A673 (cell line): ENCODE measurements at regions not wholly inside any gene's neighbourhood (a gene's known extent, or its start where the extent isn't known, plus 50 kb on each side); places are given as distances from the start of the nearest gene placed in this dataset.

Experiments
- BruUV-seq: library from RNA; stranded (reverse); fragments of 400-500 nt; replicated peaks from 2 replicates; lab custom pipeline; 2021; lab: Mats Ljungman, UMichigan
- CTCF ChIA-PET: fragments of 300-600 bp; sonication (Branson Sonifier 250); formaldehyde crosslinking; loops from one replicate; lab custom pipeline; 2022; ENCODE audit warnings: antibody characterized with exemption; lab: Charles Lee
- POLR2A ChIA-PET: fragments of 300-600 bp; sonication (Branson Sonifier 250); formaldehyde crosslinking; loops from one replicate; lab custom pipeline; 2022; ENCODE audit warnings: antibody characterized with exemption; ENCODE audit not compliant: low non-redundant PET; lab: Charles Lee
- DNase-seq: peaks from one replicate; pipeline ENCODE4 v3.0.0-alpha.2; 2015; ENCODE audit warnings: low spot score
- H3K27ac ChIP-seq: fragments of 200-600 bp; sonication (generic); 2 replicates; pipeline ENCODE4 v1.5.1; 2016; ENCODE audit warnings: mixed run types, low read depth, mild to moderate bottlenecking, mixed read lengths, antibody characterized with exemption, low read length; ENCODE audit not compliant: poor library complexity, severe bottlenecking
- H3K27me3 ChIP-seq: fragments of 200-600 bp; sonication (generic); replicated peaks from 2 replicates; pipeline ENCODE4 v1.6.1; 2017; ENCODE audit warnings: mixed run types, low read depth, mild to moderate bottlenecking, mixed read lengths, antibody characterized with exemption, low read length; ENCODE audit not compliant: insufficient read depth, poor library complexity
- H3K36me3 ChIP-seq: fragments of 200-600 bp; sonication (generic); 2 replicates; pipeline ENCODE4 v1.6.1; 2016; ENCODE audit warnings: mixed run types, mild to moderate bottlenecking, mixed read lengths, antibody characterized with exemption, low read length; ENCODE audit not compliant: insufficient read depth, poor library complexity, severe bottlenecking
- H3K4me1 ChIP-seq: fragments of 200-600 bp; sonication (generic); 2 replicates; pipeline ENCODE4 v1.6.1; 2017; ENCODE audit warnings: mixed run types, mild to moderate bottlenecking, mixed read lengths, antibody characterized with exemption, low read length; ENCODE audit not compliant: insufficient read depth, poor library complexity, severe bottlenecking
- H3K4me3 ChIP-seq: fragments of 200-600 bp; sonication (generic); 2 replicates; pipeline ENCODE4 v1.5.1; 2016; ENCODE audit warnings: low read depth, mixed run types, mild to moderate bottlenecking, mixed read lengths, low read length; ENCODE audit not compliant: poor library complexity, severe bottlenecking
- H3K9me3 ChIP-seq: fragments of 200-600 bp; sonication (generic); 2 replicates; pipeline ENCODE4 v1.6.1; 2016; ENCODE audit warnings: mixed run types, low read depth, mild to moderate bottlenecking, mixed read lengths, antibody characterized with exemption, low read length; ENCODE audit not compliant: poor library complexity, severe bottlenecking
- CTCF ChIP-seq: fragments of 300-800, 200-600 bp; sonication (generic); conservative IDR thresholded peaks from 2 replicates; pipeline ENCODE4 v1.5.1; 2017; ENCODE audit warnings: low read depth, mild to moderate bottlenecking, antibody characterized with exemption, low read length, moderate library complexity, mixed read lengths
- EZH2 ChIP-seq: fragments of 200-600 bp; sonication (generic); IDR thresholded peaks from 2 replicates; pipeline ENCODE4 v1.6.1; 2017; ENCODE audit warnings: borderline replicate concordance, low read depth, mild to moderate bottlenecking, mixed read lengths, antibody characterized with exemption, low read length; ENCODE audit not compliant: poor library complexity, severe bottlenecking
- intact Hi-C: fragments of 100-400 bp; cut with micrococcal nuclease; formaldehyde crosslinking; loops from one replicate; pipeline ENCODE4 v1.10.0; 2022; ENCODE audit not compliant: unreplicated experiment

GRCh38 chr1:193432979-193433587 is 246.7 kb upstream of the B3GALT2 start:
- Histone ChIP-seq H3K4me3 (no peak overlapping the region), H3K4me1 (no peaks in the 10 kb centered on the region), H3K27ac (no peak overlapping the region), H3K27me3 (no peaks in the 10 kb centered on the region), H3K9me3 (peaks cover 15% of the 10 kb centered on the region), H3K36me3 (no peaks in the 10 kb centered on the region)
- ChIA-PET CTCF (no interaction called here), POLR2A (no interaction called here)
- intact Hi-C loops = no loop called here
- TF ChIP-seq CTCF (no peak), EZH2 (no peak)
- no peak for DNase-seq
- BruUV-seq = no TSS peak

GRCh38 chr1:193431265-193431977 is 245.0 kb upstream of the B3GALT2 start:
- no peak overlapping the region for H3K27ac ChIP-seq
- ChIA-PET POLR2A (no interaction called here), CTCF (no interaction called here)
- TF ChIP-seq CTCF = no peak
- TF ChIP-seq EZH2 = no peak
- H3K9me3 ChIP-seq = peaks cover 15% of the 10 kb centered on the region
- BruUV-seq = no TSS peak
- H3K4me1 ChIP-seq = no peaks in the 10 kb centered on the region
- H3K4me3 ChIP-seq = no peak overlapping the region
- intact Hi-C loops = no loop called here
- no peaks in the 10 kb centered on the region for H3K36me3 ChIP-seq
- H3K27me3 ChIP-seq = no peaks in the 10 kb centered on the region
- DNase-seq = no peak

- DNase-seq = no peak
- no peaks in the 10 kb centered on the region for H3K9me3 ChIP-seq
- H3K27me3 ChIP-seq = no peaks in the 10 kb centered on the region
- ChIA-PET POLR2A (no interaction called here), CTCF (no interaction called here)
- no peak overlapping the region for H3K4me3 ChIP-seq
- intact Hi-C loops = no loop called here
- TF ChIP-seq CTCF (no peak), EZH2 (no peak)
- H3K4me1 ChIP-seq = no peaks in the 10 kb centered on the region
- H3K27ac ChIP-seq = no peak overlapping the region
- no peaks in the 10 kb centered on the region for H3K36me3 ChIP-seq
- BruUV-seq = no TSS peak
Measured at GRCh38 chr1:193427524-193427923, 241.1 kb upstream of the B3GALT2 start.
